OCI-LY7 (cell line): ENCODE measurements at regions not wholly inside any gene's neighbourhood (a gene's known extent, or its start where the extent isn't known, plus 50 kb on each side); places are given as distances from the start of the nearest gene placed in this dataset.

Experiments
- BruUV-seq: library from RNA; stranded (reverse); fragments of 400-500 nt; replicated peaks from 2 replicates; lab custom pipeline; 2021; lab: Mats Ljungman, UMichigan
- CTCF ChIA-PET: fragments of 300-600 bp; sonication (Branson Sonifier 250); formaldehyde crosslinking; loops from one replicate; lab custom pipeline; 2022; ENCODE audit warnings: antibody characterized with exemption; ENCODE audit not compliant: unreplicated experiment; lab: Charles Lee
- POLR2A ChIA-PET: fragments of 300-600 bp; sonication (Branson Sonifier 250); formaldehyde crosslinking; loops from one replicate; lab custom pipeline; 2022; ENCODE audit warnings: antibody characterized with exemption; lab: Charles Lee
- DNase-seq: peaks from one replicate; pipeline ENCODE4 v3.0.0-alpha.2; 2015; ENCODE audit warnings: low spot score
- H2AFZ ChIP-seq: fragments of 200-600 bp; sonication (generic), shearing (Covaris generic); 2 replicates; pipeline ENCODE4 v1.6.1; 2014; ENCODE audit warnings: mild to moderate bottlenecking, antibody characterized with exemption, low read length, moderate library complexity
- H3K27ac ChIP-seq: fragments of 200-600 bp; sonication (generic); 2 replicates; pipeline ENCODE4 v1.5.1; 2014; ENCODE audit warnings: mixed run types, low read depth, mild to moderate bottlenecking, moderate library complexity, low read length, inconsistent platforms; ENCODE audit not compliant: poor library complexity, severe bottlenecking
- H3K36me3 ChIP-seq: fragments of 200-600 bp; sonication (generic); 2 replicates; pipeline ENCODE4 v1.6.1; 2014; ENCODE audit warnings: mild to moderate bottlenecking, antibody characterized with exemption, low read length, moderate library complexity, mixed read lengths; ENCODE audit not compliant: insufficient read depth
- H3K4me1 ChIP-seq: fragments of 200-600 bp; sonication (generic); 2 replicates; pipeline ENCODE4 v1.5.1; 2014; ENCODE audit warnings: mild to moderate bottlenecking, low read length; ENCODE audit not compliant: insufficient read depth, poor library complexity, severe bottlenecking
- H3K4me2 ChIP-seq: fragments of 200-600 bp; sonication (generic); 2 replicates; pipeline ENCODE4 v1.6.1; 2014; ENCODE audit warnings: mild to moderate bottlenecking, low read length
- H3K4me3 ChIP-seq: fragments of 200-600 bp; sonication (generic); 2 replicates; pipeline ENCODE4 v1.5.1; 2014; ENCODE audit warnings: mild to moderate bottlenecking, low read depth, low read length; ENCODE audit not compliant: poor library complexity, severe bottlenecking
- H3K79me2 ChIP-seq: fragments of 200-600 bp; sonication (generic); 2 replicates; pipeline ENCODE4 v1.6.1; 2016; ENCODE audit warnings: low read depth, mild to moderate bottlenecking, low read length, moderate library complexity, mixed read lengths; ENCODE audit not compliant: insufficient read depth
- H3K9me2 ChIP-seq: fragments of 200-600 bp; sonication (generic); 2 replicates; pipeline ENCODE4 v1.6.1; 2016; ENCODE audit warnings: mild to moderate bottlenecking, low read length, mixed read lengths; ENCODE audit not compliant: insufficient read depth
- H3K9me3 ChIP-seq: fragments of 200-600 bp; sonication (generic); 2 replicates; pipeline ENCODE4 v1.6.1; 2014; ENCODE audit warnings: mild to moderate bottlenecking, mixed run types, low read length, mixed read lengths
- H4K20me1 ChIP-seq: fragments of 200-600 bp; sonication (generic); 2 replicates; pipeline ENCODE4 v1.6.1; 2014; ENCODE audit warnings: mild to moderate bottlenecking, antibody characterized with exemption, low read length, moderate library complexity, mixed read lengths; ENCODE audit not compliant: insufficient read depth
- CTCF ChIP-seq: fragments of 200-600 bp; sonication (generic); conservative IDR thresholded peaks from 2 replicates; pipeline ENCODE4 v1.5.1; 2014; ENCODE audit warnings: mild to moderate bottlenecking, antibody characterized with exemption, low read length, moderate library complexity, mixed read lengths
- EZH2phosphoT487 ChIP-seq: fragments of 200-600 bp; sonication (generic); IDR thresholded peaks from 2 replicates; pipeline ENCODE4 v1.6.1; 2018; ENCODE audit warnings: low read depth, borderline replicate concordance, mild to moderate bottlenecking, mixed run types, antibody characterized with exemption, low read length, moderate library complexity, mixed read lengths
- intact Hi-C: fragments of 100-400 bp; cut with micrococcal nuclease; formaldehyde crosslinking; loops from one replicate; pipeline ENCODE4 v1.10.0; 2022; ENCODE audit not compliant: unreplicated experiment

GRCh38 chr4:131113704-131114103 is 2017.8 kb downstream of the C4orf33 start:
- Histone ChIP-seq H3K4me3 (no peak overlapping the region), H3K4me1 (no peaks in the 10 kb centered on the region), H3K9me3 (no peaks in the 10 kb centered on the region), H3K9me2 (no peaks in the 10 kb centered on the region), H4K20me1 (no peaks in the 10 kb centered on the region), H3K36me3 (no peaks in the 10 kb centered on the region), H2AFZ (no peak overlapping the region), H3K79me2 (no peaks in the 10 kb centered on the region), H3K27ac (no peak overlapping the region), H3K4me2 (no peak overlapping the region)
- no peak for TF ChIP-seq EZH2phosphoT487
- intact Hi-C loops = no loop called here
- CTCF ChIA-PET = no interaction called here
- POLR2A ChIA-PET = interaction anchor here (0.7 kb wide), 1 partner anchor 507 kb away, joined by 3 read pairs; no protein-coding TSS in a partner anchor
- no peak for DNase-seq
- no TSS peak for BruUV-seq

DNA sequence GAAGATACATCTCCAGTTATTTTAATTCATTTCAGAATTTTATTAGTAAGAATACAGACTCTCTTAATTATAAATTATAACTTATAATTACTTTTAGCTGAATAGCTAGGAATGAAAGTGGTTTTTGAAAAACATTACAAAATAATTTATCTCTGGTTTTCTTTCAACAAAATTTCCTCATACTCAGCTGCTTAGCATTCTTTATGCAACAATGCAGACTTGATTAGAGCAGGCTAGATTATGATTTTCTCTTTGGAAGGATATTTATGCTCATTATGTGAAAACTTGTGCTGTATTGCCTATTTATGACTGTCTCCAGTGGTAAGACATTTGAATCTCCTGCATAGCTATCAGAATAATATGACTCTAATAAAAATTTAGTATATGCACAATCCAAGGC is 2023.7 kb downstream of the C4orf33 start:
- POLR2A ChIA-PET = interaction anchor here (0.6 kb wide), 1 partner anchor 24 kb away, joined by 6 read pairs; no protein-coding TSS in a partner anchor
- no peak overlapping the region for H3K4me3 ChIP-seq
- no peak overlapping the region for H3K27ac ChIP-seq
- H3K4me2 ChIP-seq = no peak overlapping the region
- TF ChIP-seq CTCF (no peak), EZH2phosphoT487 (no peak)
- H3K79me2 ChIP-seq = no peaks in the 10 kb centered on the region
- H3K9me2 ChIP-seq = no peaks in the 10 kb centered on the region
- no peaks in the 10 kb centered on the region for H3K9me3 ChIP-seq
- no peaks in the 10 kb centered on the region for H4K20me1 ChIP-seq
- DNase-seq = no peak
- intact Hi-C loops = no loop called here
- CTCF ChIA-PET = no interaction called here
- no peaks in the 10 kb centered on the region for H3K4me1 ChIP-seq
- no peak overlapping the region for H2AFZ ChIP-seq
- no peaks in the 10 kb centered on the region for H3K36me3 ChIP-seq
- BruUV-seq = no TSS peak

GRCh38 chr4:131137196-131137595 is 2011.9 kb upstream of the PCDH10 start:
- CTCF ChIA-PET = no interaction called here
- Histone ChIP-seq H3K9me3 (no peaks in the 10 kb centered on the region), H2AFZ (no peak overlapping the region), H3K27ac (no peak overlapping the region), H3K79me2 (no peaks in the 10 kb centered on the region), H3K9me2 (no peaks in the 10 kb centered on the region), H3K4me1 (no peaks in the 10 kb centered on the region), H3K36me3 (no peaks in the 10 kb centered on the region), H3K4me2 (no peak overlapping the region), H4K20me1 (no peaks in the 10 kb centered on the region), H3K4me3 (no peak overlapping the region)
- no peak for DNase-seq
- TF ChIP-seq CTCF (no peak), EZH2phosphoT487 (no peak)
- no TSS peak for BruUV-seq
- POLR2A ChIA-PET = no interaction called here
- intact Hi-C loops = no loop called here
